Caco-2 (cell line): ENCODE measurements at regions not wholly inside any gene's neighbourhood (a gene's known extent, or its start where the extent isn't known, plus 50 kb on each side); places are given as distances from the start of the nearest gene placed in this dataset.

Experiments used
- BruUV-seq: library from RNA; stranded (reverse); fragments of 400-500 nt; replicated peaks from 2 replicates; lab custom pipeline; 2021; lab: Mats Ljungman, UMichigan
- CTCF ChIA-PET: fragments of 300-600 bp; sonication (Branson Sonifier 250); formaldehyde crosslinking; loops from one replicate; lab custom pipeline; 2022; ENCODE audit warnings: antibody characterized with exemption; lab: Charles Lee
- POLR2A ChIA-PET: fragments of 300-600 bp; sonication (Branson Sonifier 250); formaldehyde crosslinking; loops from one replicate; lab custom pipeline; 2022; ENCODE audit warnings: antibody characterized with exemption; lab: Charles Lee
- DNase-seq, 2 experiments: peaks; one replicate each; pipeline versions ENCODE4 v3.0.0 to v3.0.0-alpha.2; 2020 to 2022
- H3K27me3 ChIP-seq: replicated peaks from 2 replicates; pipeline ENCODE4 v1.6.0; 2011; ENCODE audit warnings: low read length; ENCODE audit not compliant: control insufficient read depth, insufficient read depth
- H3K36me3 ChIP-seq: 2 replicates; pipeline ENCODE4 v1.5.1; 2011; ENCODE audit warnings: low read length; ENCODE audit not compliant: control insufficient read depth, insufficient read depth
- H3K4me1 ChIP-seq: fragments of 250-450 bp; sonication (Bioruptor Pico); 2 replicates; pipeline ENCODE4 v1.5.1; 2020; ENCODE audit warnings: mild to moderate bottlenecking
- H3K4me3 ChIP-seq: 2 replicates; pipeline ENCODE4 v1.5.1; 2011; ENCODE audit warnings: low read depth, mild to moderate bottlenecking, control low read depth, low read length
- H3K9me3 ChIP-seq: fragments of 250-450 bp; sonication (Bioruptor Pico); 2 replicates; pipeline ENCODE4 v1.5.1; 2020; ENCODE audit warnings: mild to moderate bottlenecking, moderate library complexity
- H3K27ac Mint-ChIP-seq: one replicate; pipeline ENCODE4 v1.8.0; 2022; ENCODE audit warnings: mixed read lengths; ENCODE audit not compliant: unreplicated experiment
- H3K27me3 Mint-ChIP-seq: one replicate; pipeline ENCODE4 v1.8.0; 2022; ENCODE audit warnings: mixed read lengths; ENCODE audit not compliant: insufficient read depth, unreplicated experiment
- H3K36me3 Mint-ChIP-seq: one replicate; pipeline ENCODE4 v1.8.0; 2022; ENCODE audit warnings: mild to moderate bottlenecking, mixed read lengths; ENCODE audit not compliant: insufficient read depth, unreplicated experiment
- H3K4me1 Mint-ChIP-seq: one replicate; pipeline ENCODE4 v1.8.0; 2022; ENCODE audit warnings: low read depth, mixed read lengths; ENCODE audit not compliant: unreplicated experiment
- H3K4me3 Mint-ChIP-seq: one replicate; pipeline ENCODE4 v1.8.0; 2022; ENCODE audit warnings: mild to moderate bottlenecking, moderate library complexity, mixed read lengths; ENCODE audit not compliant: unreplicated experiment
- H3K9me3 Mint-ChIP-seq: one replicate; pipeline ENCODE4 v1.8.0; 2022; ENCODE audit warnings: mixed read lengths; ENCODE audit not compliant: unreplicated experiment
- intact Hi-C: fragments of 100-400 bp; cut with micrococcal nuclease; formaldehyde crosslinking; loops from one replicate; pipeline ENCODE4 v1.10.0; 2022; ENCODE audit not compliant: unreplicated experiment
- TF ChIP-seq, protein P1 (sequence below), 2 experiments: fragments of 200-600 bp in 1 of 2; IDR thresholded peaks; 1 replicate in 1 of 2; 2 replicates in 1 of 2; pipeline versions ENCODE4 v1.5.1 to v1.8.0; 2011 to 2022; ENCODE audit warnings: antibody characterized with exemption in 1 of 2, control low read depth in 1 of 2, inconsistent platforms in 1 of 2, low read depth in 1 of 2, low read length in 1 of 2, mild to moderate bottlenecking in 1 of 2, moderate library complexity in 1 of 2; ENCODE audit not compliant: insufficient read depth in 1 of 2, severe bottlenecking in 1 of 2, unreplicated experiment in 1 of 2

DNA sequence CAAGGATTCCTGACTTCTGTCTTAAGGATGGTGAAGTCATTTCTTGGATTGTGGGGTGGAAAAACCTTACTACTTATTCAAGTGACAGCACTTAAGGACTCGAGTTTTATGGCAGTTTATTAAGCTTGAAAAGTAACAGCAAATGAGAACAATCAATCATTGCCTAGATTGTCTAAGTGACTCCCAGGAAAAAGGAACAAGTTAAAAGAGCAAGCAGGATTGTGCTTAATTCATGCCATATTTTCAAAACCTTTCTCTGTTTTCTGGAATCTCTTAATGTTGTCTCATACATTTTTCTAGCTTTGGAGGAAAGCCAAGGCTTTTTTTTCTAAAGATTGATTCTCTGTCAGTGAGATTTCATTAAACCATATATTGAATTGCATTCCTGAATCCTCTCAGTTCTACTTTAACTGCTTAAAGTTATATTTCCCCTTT, 236.2 kb upstream of the HTR2A start:
- no TSS peak for BruUV-seq
- Histone ChIP-seq H3K27me3 (no peaks in the 10 kb centered on the region; the same call in 1 of the 2 replicates), H3K9me3 (no peaks in the 10 kb centered on the region), H3K4me3 (no peak overlapping the region), H3K36me3 (no peaks in the 10 kb centered on the region), H3K4me1 (no peaks in the 10 kb centered on the region)
- Mint-ChIP-seq H3K9me3 (no peaks in the 10 kb centered on the region), H3K27ac (no peak overlapping the region), H3K4me1 (no peaks in the 10 kb centered on the region), H3K27me3 (peaks cover 13% of the 10 kb centered on the region), H3K36me3 (no peaks in the 10 kb centered on the region), H3K4me3 (no peak overlapping the region)
- ChIA-PET POLR2A (no interaction called here), CTCF (no interaction called here)
- TF ChIP-seq, protein P1, sequence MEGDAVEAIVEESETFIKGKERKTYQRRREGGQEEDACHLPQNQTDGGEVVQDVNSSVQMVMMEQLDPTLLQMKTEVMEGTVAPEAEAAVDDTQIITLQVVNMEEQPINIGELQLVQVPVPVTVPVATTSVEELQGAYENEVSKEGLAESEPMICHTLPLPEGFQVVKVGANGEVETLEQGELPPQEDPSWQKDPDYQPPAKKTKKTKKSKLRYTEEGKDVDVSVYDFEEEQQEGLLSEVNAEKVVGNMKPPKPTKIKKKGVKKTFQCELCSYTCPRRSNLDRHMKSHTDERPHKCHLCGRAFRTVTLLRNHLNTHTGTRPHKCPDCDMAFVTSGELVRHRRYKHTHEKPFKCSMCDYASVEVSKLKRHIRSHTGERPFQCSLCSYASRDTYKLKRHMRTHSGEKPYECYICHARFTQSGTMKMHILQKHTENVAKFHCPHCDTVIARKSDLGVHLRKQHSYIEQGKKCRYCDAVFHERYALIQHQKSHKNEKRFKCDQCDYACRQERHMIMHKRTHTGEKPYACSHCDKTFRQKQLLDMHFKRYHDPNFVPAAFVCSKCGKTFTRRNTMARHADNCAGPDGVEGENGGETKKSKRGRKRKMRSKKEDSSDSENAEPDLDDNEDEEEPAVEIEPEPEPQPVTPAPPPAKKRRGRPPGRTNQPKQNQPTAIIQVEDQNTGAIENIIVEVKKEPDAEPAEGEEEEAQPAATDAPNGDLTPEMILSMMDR (IDR thresholded peaks at IDR 0.05; ENCODE audit: insufficient read depth in 1 of 2, low read depth in 1 of 2, low read length in 1 of 2, severe bottlenecking in 1 of 2, unreplicated experiment in 1 of 2), result no peak
- DNase-seq, result no peak
- intact Hi-C loops, result no loop called here

DNA sequence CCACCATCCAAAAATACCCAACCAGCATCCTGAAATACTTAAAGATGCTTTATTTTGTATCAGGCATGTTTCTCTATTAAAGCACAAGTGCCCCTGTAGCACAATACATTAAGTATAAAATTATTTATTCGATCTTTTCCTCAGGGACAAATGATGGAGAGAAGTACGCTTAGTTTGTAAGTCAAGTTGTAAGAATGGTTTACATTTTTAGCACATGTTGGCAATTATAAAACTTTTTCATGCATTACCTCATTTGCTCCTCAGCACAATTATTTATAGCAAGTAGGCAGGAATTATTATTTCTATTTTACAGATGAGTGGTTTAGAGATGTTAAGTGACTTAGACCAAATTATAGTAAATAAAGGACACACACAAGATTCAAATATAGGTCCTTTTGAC, 232.6 kb upstream of the HTR2A start:
- CTCF ChIA-PET, result no interaction called here
- Mint-ChIP-seq H3K4me1 (no peaks in the 10 kb centered on the region), H3K9me3 (no peaks in the 10 kb centered on the region), H3K4me3 (no peak overlapping the region), H3K27ac (no peak overlapping the region), H3K27me3 (peaks cover 10% of the 10 kb centered on the region), H3K36me3 (no peaks in the 10 kb centered on the region)
- intact Hi-C loops, result no loop called here
- Histone ChIP-seq H3K4me3 (no peak overlapping the region), H3K4me1 (no peaks in the 10 kb centered on the region), H3K36me3 (no peaks in the 10 kb centered on the region), H3K27me3 (no peaks in the 10 kb centered on the region; the same call in 1 of the 2 replicates), H3K9me3 (no peaks in the 10 kb centered on the region)
- DNase-seq, result no peak
- TF ChIP-seq, protein P1 (IDR thresholded peaks at IDR 0.05; ENCODE audit: insufficient read depth in 1 of 2, low read depth in 1 of 2, low read length in 1 of 2, severe bottlenecking in 1 of 2, unreplicated experiment in 1 of 2), result no peak
- no TSS peak for BruUV-seq
- POLR2A ChIA-PET, result no interaction called here

DNA sequence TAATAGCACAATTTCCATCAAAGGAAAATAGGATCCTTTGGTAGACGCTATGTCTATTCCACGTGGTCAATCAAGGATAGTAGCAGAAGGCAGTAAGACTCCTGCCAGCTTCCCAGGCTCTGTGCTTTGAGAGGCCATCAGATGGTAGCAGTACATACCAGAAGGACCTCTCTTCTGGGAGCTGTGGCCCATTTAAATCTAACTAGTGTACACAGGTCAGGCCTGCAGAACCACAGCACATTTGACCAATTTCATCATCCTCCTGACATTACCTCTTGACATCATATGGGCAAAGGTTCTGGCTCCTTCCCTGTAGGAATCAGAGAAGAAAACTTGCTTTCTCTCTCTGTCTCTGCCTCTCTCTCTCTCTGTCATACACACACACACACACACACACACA, 229.6 kb upstream of the HTR2A start:
- H3K27ac Mint-ChIP-seq, result no peak overlapping the region
- Histone ChIP-seq H3K4me3 (no peak overlapping the region), H3K4me1 (no peaks in the 10 kb centered on the region), H3K9me3 (no peaks in the 10 kb centered on the region), H3K36me3 (no peaks in the 10 kb centered on the region), H3K27me3 (no peaks in the 10 kb centered on the region; the same call in 1 of the 2 replicates)
- no TSS peak for BruUV-seq
- TF ChIP-seq, protein P1 (IDR thresholded peaks at IDR 0.05; ENCODE audit: insufficient read depth in 1 of 2, low read depth in 1 of 2, low read length in 1 of 2, severe bottlenecking in 1 of 2, unreplicated experiment in 1 of 2), result no peak
- H3K27me3 Mint-ChIP-seq, result peaks cover 12% of the 10 kb centered on the region
- no peaks in the 10 kb centered on the region for H3K9me3 Mint-ChIP-seq
- no peaks in the 10 kb centered on the region for H3K4me1 Mint-ChIP-seq
- H3K36me3 Mint-ChIP-seq, result no peaks in the 10 kb centered on the region
- DNase-seq, result peak in 1 of 2 experiments; percentile 3
- ChIA-PET POLR2A (no interaction called here), CTCF (no interaction called here)
- intact Hi-C loops, result no loop called here
- H3K4me3 Mint-ChIP-seq, result no peak overlapping the region
